ENCODE measurements at regions not wholly inside any gene's neighbourhood (a gene's known extent, or its start where the extent isn't known, plus 50 kb on each side); places are given as distances from the start of the nearest gene placed in this dataset.
"Not testable (repeated sequence)": the region's sequence is repeated elsewhere in the genome, so short reads cannot be mapped to it uniquely, and the experiment has no call there.

DNA sequence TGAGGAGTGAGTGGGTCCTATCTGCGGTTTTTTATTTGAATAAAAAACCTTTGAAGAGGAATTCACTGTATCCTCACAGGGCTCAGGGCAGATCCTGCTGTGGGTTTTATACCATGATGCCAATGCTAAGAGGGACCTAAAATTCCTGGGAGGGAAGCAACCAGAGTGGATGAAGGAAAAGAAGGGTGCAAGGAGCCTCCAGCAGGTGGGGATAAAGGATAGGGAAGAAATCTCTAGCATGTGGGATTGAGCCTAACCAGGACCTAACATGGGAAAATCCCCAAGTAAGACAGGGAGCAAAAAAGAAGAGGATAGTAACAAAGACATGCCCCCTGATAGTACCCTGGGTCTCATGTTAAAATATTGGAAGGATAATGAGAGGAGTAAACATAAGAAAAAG, 652.8 kb downstream of the GOLGA6L6 start:
- not testable (repeated sequence) for H3K27ac ChIP-seq (ENCODE audit: low read depth in 1 of 2, low read length in 2 of 2); H3K4me3 ChIP-seq (ENCODE audit: low read length in 2 of 2); ATAC-seq (ENCODE audit: low FRiP score)

GRCh38 chr15:19844061-19844460, 697.5 kb downstream of the GOLGA6L6 start:
- DNase-seq; ATAC-seq (ENCODE audit: low FRiP score); H3K4me3 ChIP-seq (ENCODE audit: low read length in 2 of 2); H3K9me3 ChIP-seq (ENCODE audit: control insufficient read depth, low read length); intact Hi-C loops (cut with DNase I); H3K4me1 ChIP-seq (ENCODE audit: control insufficient read depth in 1 of 2, insufficient read depth in 2 of 2, low read length in 2 of 2); H3K27me3 ChIP-seq (ENCODE audit: control insufficient read depth in 1 of 2, insufficient read depth in 2 of 2, low read length in 1 of 2); H3K27ac ChIP-seq (ENCODE audit: low read depth in 1 of 2, low read length in 2 of 2); H3K36me3 ChIP-seq (ENCODE audit: control insufficient read depth in 1 of 2, insufficient read depth in 2 of 2, low read length in 1 of 2): not testable (repeated sequence)
- 58% methylated on average over 4 of the region's 4 CpGs for whole genome bisulfite sequencing, 2 donors

More for the DNA sequence above, 652.8 kb downstream of the GOLGA6L6 start:
- intact Hi-C loops (cut with DNase I); H3K27me3 ChIP-seq (ENCODE audit: control insufficient read depth in 1 of 2, insufficient read depth in 2 of 2, low read length in 1 of 2); H3K36me3 ChIP-seq (ENCODE audit: control insufficient read depth in 1 of 2, insufficient read depth in 2 of 2, low read length in 1 of 2); H3K4me1 ChIP-seq (ENCODE audit: control insufficient read depth in 1 of 2, insufficient read depth in 2 of 2, low read length in 2 of 2); H3K9me3 ChIP-seq (ENCODE audit: control insufficient read depth, low read length); DNase-seq: not testable (repeated sequence)
- WGBS, 2 donors, result 50% methylated on average over 1 of the region's 1 CpG; no CpG with 5 or more reads in 1 of the 2 donors

Data from aorta (tissue), 5 donors.